ENCODE measurements at regions not wholly inside any gene's neighbourhood (a gene's known extent, or its start where the extent isn't known, plus 50 kb on each side); places are given as distances from the start of the nearest gene placed in this dataset.

DNA sequence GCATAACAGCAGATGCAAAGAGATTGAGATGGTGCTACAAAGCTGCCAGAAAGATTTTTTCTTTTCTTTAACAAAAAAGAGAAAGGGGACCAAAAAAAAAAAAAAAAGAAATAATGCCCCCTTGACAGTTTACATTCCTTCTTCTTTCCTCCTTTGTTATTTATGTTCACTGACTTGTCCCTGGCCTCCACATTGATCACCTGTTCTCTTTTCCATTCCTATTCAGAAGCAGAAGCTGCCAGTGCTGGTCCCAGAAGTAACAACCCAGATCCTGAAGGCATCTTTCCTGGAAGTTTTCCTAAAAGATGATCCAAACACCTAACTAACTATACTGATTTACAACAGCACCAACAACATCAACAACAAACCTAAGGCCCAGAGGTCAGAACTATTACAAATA is 728.1 kb downstream of the KCNJ2 start:
- TF ChIP-seq EZH2 (IDR thresholded peaks at IDR 0.05; ENCODE audit: borderline replicate concordance, low read length) = no peak
- TF ChIP-seq, protein P1, sequence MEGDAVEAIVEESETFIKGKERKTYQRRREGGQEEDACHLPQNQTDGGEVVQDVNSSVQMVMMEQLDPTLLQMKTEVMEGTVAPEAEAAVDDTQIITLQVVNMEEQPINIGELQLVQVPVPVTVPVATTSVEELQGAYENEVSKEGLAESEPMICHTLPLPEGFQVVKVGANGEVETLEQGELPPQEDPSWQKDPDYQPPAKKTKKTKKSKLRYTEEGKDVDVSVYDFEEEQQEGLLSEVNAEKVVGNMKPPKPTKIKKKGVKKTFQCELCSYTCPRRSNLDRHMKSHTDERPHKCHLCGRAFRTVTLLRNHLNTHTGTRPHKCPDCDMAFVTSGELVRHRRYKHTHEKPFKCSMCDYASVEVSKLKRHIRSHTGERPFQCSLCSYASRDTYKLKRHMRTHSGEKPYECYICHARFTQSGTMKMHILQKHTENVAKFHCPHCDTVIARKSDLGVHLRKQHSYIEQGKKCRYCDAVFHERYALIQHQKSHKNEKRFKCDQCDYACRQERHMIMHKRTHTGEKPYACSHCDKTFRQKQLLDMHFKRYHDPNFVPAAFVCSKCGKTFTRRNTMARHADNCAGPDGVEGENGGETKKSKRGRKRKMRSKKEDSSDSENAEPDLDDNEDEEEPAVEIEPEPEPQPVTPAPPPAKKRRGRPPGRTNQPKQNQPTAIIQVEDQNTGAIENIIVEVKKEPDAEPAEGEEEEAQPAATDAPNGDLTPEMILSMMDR (IDR thresholded peaks at IDR 0.05; ENCODE audit: low read length) = no peak

All from OCI-LY1 (cell line).